Upper lobe of left lung (tissue), 6 donors: ENCODE measurements at regions not wholly inside any gene's neighbourhood (a gene's known extent, or its start where the extent isn't known, plus 50 kb on each side); places are given as distances from the start of the nearest gene placed in this dataset.
A peak's percentile ranks its signal among the peaks of the same experiment; 100 is the strongest.

ENCODE experiments used
- ATAC-seq, 2 donors: fragments of 200-7000 bp; cut with Tn5 transposase; one replicate each; pipeline ENCODE4 v1.9.1; 2022; ENCODE audit warnings: mild to moderate bottlenecking in 2 of 2, moderate library complexity in 2 of 2; ENCODE audit not compliant: low FRiP score in 2 of 2
- DNase-seq, 2 donors: peaks; one replicate each; pipeline ENCODE4 v3.0.0-alpha.2; 2019 to 2020
- H3K27ac ChIP-seq, 4 donors: fragments of 200-600 bp; sonication (generic); one replicate each; pipeline ENCODE4 v1.5.1; 2016 to 2019
- H3K27me3 ChIP-seq, 4 donors: fragments of 200-600 bp; sonication (generic); one replicate each; pipeline ENCODE4 v1.5.1; 2017 to 2019
- H3K36me3 ChIP-seq, 4 donors: fragments of 200-600 bp; sonication (generic); one replicate each; pipeline ENCODE4 v1.5.1; 2016 to 2019
- H3K4me1 ChIP-seq, 4 donors: fragments of 200-600 bp; sonication (generic); one replicate each; pipeline ENCODE4 v1.5.1; 2018 to 2019
- H3K4me3 ChIP-seq, 4 donors: fragments of 200-600 bp; sonication (generic); one replicate each; pipeline ENCODE4 v1.5.1; 2017 to 2019; ENCODE audit warnings: mild to moderate bottlenecking in 2 of 4, moderate library complexity in 1 of 4
- H3K9me3 ChIP-seq, 4 donors: fragments of 200-600 bp; sonication (generic); one replicate each; pipeline ENCODE4 v1.5.1; 2018 to 2019
- EP300 ChIP-seq, 4 donors: sonication (generic); formaldehyde crosslinking; IDR thresholded peaks; one replicate each; pipeline ENCODE4 v1.5.1; 2017; ENCODE audit warnings: antibody characterized with exemption in 4 of 4, control low read depth in 2 of 4
- POLR2A ChIP-seq, 4 donors: fragments of 450-650 bp; IDR thresholded peaks; one replicate each; pipeline ENCODE4 v1.5.1; 2016 to 2017; ENCODE audit warnings: antibody characterized with exemption in 4 of 4, mild to moderate bottlenecking in 2 of 4
- POLR2AphosphoS5 ChIP-seq, 2 donors: sonication (generic); formaldehyde crosslinking; IDR thresholded peaks; one replicate each; pipeline ENCODE4 v1.5.1; 2017; ENCODE audit warnings: antibody characterized with exemption in 2 of 2
- WGBS, 2 donors: methylation state at CpG; one replicate each; pipeline ENCODE4 v1.1.5; 2017 to 2018; 5-methylcytosine and 5-hydroxymethylcytosine counted together
- TF ChIP-seq, protein P1 (sequence below), 6 experiments: fragments of 450-650 bp in 4 of 6; fragments of 200-600 bp in 2 of 6; sonication (generic) in 2 of 6; IDR thresholded peaks; one replicate each; pipeline ENCODE4 v1.5.1; 2016 to 2019; ENCODE audit warnings: antibody characterized with exemption in 6 of 6
- donor health status: DM: no; HTN: no; CAD: no; lungs with moderate emphysema.
- donor health status: DM: no; HTN: yes; CAD: no; lungs with severe emphysema.

DNA sequence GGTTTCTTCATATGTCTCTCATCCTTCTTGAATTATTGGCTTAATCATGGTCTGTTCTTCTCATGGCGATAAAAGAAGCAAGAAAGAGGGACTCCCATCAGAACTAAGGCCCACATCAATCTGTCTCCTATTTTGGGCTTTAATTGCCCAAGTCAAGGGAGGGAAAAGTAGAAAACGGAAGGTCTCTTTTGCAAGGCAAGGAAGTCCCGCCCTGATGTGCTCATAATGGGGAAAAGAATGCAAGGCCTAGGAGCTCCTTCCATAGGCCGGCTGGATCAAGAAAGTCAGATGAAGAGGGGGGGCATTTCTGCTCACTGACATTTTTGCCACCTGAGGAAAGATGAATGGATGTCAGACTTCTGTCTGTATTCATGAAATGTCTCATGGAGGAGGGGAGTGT, 127.7 kb upstream of the RPS6KA3 start:
- Histone ChIP-seq H3K4me1 (peaks cover 0 to 5% (median 0%) of the 10 kb centered on the region in 4 donors), H3K27me3 (no peaks in the 10 kb centered on the region), H3K4me3 (no peak overlapping the region), H3K9me3 (no peaks in the 10 kb centered on the region), H3K36me3 (no peaks in the 10 kb centered on the region), H3K27ac (peak overlapping the region in 2 of 4 donors; percentile 24 to 42)
- ATAC-seq, result peak in 1 of 2 donors; percentile 39
- no peak for TF ChIP-seq POLR2A (IDR thresholded peaks at IDR 0.05)
- TF ChIP-seq, protein P1, sequence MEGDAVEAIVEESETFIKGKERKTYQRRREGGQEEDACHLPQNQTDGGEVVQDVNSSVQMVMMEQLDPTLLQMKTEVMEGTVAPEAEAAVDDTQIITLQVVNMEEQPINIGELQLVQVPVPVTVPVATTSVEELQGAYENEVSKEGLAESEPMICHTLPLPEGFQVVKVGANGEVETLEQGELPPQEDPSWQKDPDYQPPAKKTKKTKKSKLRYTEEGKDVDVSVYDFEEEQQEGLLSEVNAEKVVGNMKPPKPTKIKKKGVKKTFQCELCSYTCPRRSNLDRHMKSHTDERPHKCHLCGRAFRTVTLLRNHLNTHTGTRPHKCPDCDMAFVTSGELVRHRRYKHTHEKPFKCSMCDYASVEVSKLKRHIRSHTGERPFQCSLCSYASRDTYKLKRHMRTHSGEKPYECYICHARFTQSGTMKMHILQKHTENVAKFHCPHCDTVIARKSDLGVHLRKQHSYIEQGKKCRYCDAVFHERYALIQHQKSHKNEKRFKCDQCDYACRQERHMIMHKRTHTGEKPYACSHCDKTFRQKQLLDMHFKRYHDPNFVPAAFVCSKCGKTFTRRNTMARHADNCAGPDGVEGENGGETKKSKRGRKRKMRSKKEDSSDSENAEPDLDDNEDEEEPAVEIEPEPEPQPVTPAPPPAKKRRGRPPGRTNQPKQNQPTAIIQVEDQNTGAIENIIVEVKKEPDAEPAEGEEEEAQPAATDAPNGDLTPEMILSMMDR (IDR thresholded peaks at IDR 0.05), result no peak
- TF ChIP-seq POLR2AphosphoS5 (IDR thresholded peaks at IDR 0.05), result no peak
- no peak for TF ChIP-seq EP300 (IDR thresholded peaks at IDR 0.05)
- 49 to 62% methylated on average over 4 of the region's 4 CpGs for WGBS, 2 donors
- DNase-seq, result no peak

DNA sequence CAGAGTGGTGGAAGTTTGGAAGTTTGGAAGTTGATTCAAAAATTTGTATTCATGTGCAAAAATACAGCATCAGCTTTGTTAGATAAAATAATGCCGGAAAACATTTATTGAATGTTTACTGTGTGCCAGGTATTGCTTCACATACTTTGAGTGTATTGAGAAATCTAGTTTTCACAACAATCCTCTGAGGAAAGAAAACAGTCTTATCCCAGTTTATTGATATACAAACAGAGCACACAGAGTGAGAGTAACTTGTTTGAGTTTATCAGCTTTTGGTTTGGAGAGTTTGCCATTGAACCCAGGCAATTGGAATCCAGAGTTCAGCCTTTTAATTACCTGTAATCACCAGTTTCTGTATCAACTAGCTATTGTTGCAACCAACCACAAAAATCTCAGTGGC, 127.2 kb upstream of the RPS6KA3 start:
- H3K4me3 ChIP-seq, result no peak overlapping the region
- 64 to 68% methylated on average over 1 of the region's 1 CpG for WGBS, 2 donors
- peaks cover 0 to 5% (median 0%) of the 10 kb centered on the region in 4 donors for H3K4me1 ChIP-seq
- no peak for DNase-seq
- no peaks in the 10 kb centered on the region for H3K9me3 ChIP-seq
- H3K27me3 ChIP-seq, result no peaks in the 10 kb centered on the region
- no peak for TF ChIP-seq EP300 (IDR thresholded peaks at IDR 0.05)
- TF ChIP-seq, protein P1 (IDR thresholded peaks at IDR 0.05), result no peak
- no peak for TF ChIP-seq POLR2AphosphoS5 (IDR thresholded peaks at IDR 0.05)
- TF ChIP-seq POLR2A (IDR thresholded peaks at IDR 0.05), result no peak
- H3K27ac ChIP-seq, result peak overlapping the region in 1 of 4 donors; percentile 42
- no peak for ATAC-seq
- no peaks in the 10 kb centered on the region for H3K36me3 ChIP-seq

DNA sequence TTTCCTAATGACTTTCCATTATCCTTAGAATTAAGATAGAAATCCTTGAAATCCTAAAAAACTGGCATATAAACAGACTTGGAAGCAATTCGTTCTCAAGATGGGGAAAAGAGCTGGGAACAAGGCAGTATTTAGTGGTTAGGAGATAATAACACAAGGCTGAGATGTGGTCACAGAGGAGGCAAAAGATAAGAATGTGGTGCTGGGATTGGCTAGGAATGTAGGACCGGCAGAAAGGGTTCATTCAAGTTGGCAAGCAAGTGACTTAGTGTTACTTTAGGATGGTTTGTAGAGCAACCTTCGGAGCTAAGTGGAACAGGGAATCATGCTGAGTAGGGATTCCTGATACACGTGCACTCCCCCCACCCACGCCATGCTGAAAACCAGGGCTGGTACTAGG, 121.9 kb upstream of the RPS6KA3 start:
- Histone ChIP-seq H3K9me3 (no peaks in the 10 kb centered on the region), H3K4me3 (no peak overlapping the region), H3K4me1 (no peaks in the 10 kb centered on the region), H3K36me3 (no peaks in the 10 kb centered on the region), H3K27ac (no peak overlapping the region), H3K27me3 (no peaks in the 10 kb centered on the region)
- TF ChIP-seq POLR2A (IDR thresholded peaks at IDR 0.05) (no peak), EP300 (IDR thresholded peaks at IDR 0.05) (no peak), POLR2AphosphoS5 (IDR thresholded peaks at IDR 0.05) (no peak)
- TF ChIP-seq, protein P1 (IDR thresholded peaks at IDR 0.05), result no peak
- ATAC-seq (no peak), DNase-seq (no peak)
- WGBS, 2 donors, result 44 to 61% methylated on average over 5 of the region's 5 CpGs

DNA sequence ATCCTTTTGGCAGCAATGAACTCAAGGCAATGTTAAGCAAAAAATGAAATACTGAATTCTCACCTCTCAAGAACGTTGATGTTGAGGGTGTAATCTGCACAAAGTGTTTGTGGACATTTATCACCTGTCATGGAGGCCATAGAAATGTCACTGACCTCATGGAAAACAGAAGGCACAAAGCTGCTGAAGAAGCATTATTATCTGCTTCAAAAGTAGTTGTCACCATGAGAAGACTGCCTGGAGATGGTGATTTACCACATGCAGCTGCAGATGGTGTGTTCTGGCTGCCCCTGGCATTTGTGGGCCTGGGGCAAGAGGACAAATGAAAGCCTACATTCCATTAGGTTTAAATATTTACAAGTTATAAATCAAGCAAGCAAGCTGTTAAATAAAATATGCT, 116.8 kb upstream of the RPS6KA3 start:
- ATAC-seq (no peak), DNase-seq (no peak)
- Histone ChIP-seq H3K27me3 (no peaks in the 10 kb centered on the region), H3K4me3 (no peak overlapping the region), H3K9me3 (no peaks in the 10 kb centered on the region), H3K27ac (no peak overlapping the region), H3K36me3 (no peaks in the 10 kb centered on the region), H3K4me1 (no peaks in the 10 kb centered on the region)
- 38 to 62% methylated on average over 1 of the region's 1 CpG for WGBS, 2 donors
- TF ChIP-seq EP300 (IDR thresholded peaks at IDR 0.05), result no peak
- TF ChIP-seq, protein P1 (IDR thresholded peaks at IDR 0.05), result no peak
- TF ChIP-seq POLR2A (IDR thresholded peaks at IDR 0.05), result no peak
- no peak for TF ChIP-seq POLR2AphosphoS5 (IDR thresholded peaks at IDR 0.05)

DNA sequence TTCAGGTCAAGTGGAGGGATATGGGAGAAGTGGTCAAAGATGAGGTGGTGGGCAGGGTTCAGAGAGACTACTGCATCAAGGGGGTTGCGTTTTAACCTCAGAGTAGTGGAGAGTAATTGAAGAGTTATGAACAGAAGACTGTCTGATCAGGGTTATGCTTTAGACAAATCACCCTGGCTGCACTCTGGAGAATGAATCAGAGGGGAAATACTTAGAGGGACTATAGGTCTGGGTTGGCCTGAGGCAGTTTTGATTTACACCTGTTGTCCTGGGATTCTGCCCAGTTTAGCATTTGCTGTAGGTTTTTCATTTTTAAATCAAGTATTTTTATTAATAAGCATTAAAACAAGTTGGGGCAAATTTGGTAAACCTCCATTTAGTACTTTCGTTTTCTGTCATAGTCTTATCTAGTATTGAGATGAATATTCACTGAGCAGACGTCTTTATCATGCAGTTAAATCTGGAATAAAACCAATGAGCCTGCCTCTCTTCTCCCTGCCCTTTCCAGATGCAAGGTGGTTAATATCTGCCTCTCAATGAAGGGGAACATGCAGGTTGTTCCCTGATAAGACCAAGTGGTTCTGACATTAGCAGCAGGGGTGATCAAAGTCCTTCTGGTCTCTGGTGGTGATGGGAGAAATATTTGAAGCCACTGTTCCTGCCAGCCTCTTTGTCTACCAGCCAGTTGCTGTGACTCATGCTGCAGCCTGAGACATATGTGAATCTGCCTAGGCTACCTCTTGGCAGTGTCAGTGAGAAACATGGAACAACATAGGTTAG, 116.0 kb upstream of the RPS6KA3 start:
- H3K27me3 ChIP-seq, result no peaks in the 10 kb centered on the region
- no peaks in the 10 kb centered on the region for H3K9me3 ChIP-seq
- no peak overlapping the region for H3K27ac ChIP-seq
- no peaks in the 10 kb centered on the region for H3K4me1 ChIP-seq
- H3K4me3 ChIP-seq, result no peak overlapping the region
- no peak for ATAC-seq
- no peak for DNase-seq
- WGBS, 2 donors, result 44 to 52% methylated on average over 3 of the region's 3 CpGs
- H3K36me3 ChIP-seq, result no peaks in the 10 kb centered on the region
- TF ChIP-seq POLR2A (IDR thresholded peaks at IDR 0.05) (no peak), POLR2AphosphoS5 (IDR thresholded peaks at IDR 0.05) (no peak), EP300 (IDR thresholded peaks at IDR 0.05) (no peak)
- TF ChIP-seq, protein P1 (IDR thresholded peaks at IDR 0.05), result no peak
